ENCODE measurements at regions not wholly inside any gene's neighbourhood (a gene's known extent, or its start where the extent isn't known, plus 50 kb on each side); places are given as distances from the start of the nearest gene placed in this dataset.

DNA sequence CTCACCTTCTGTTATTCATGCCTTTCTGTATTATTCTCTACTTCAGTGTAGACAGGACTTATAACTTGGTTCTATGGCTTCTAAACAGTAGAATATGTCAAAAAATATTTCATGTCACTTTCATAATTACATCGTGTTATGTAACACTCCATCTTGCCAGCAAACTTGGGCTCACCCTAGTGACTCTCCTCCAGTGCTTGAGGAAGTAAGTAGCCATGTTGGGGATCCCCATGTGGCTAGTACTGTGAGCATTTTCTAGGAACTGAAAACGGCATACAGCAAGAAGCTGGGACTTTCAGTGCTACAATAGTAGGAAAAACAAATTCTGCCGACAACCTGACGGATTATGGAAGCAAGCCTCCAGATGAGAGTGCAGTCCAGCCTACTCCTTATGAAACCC, 495.6 kb downstream of the SLITRK6 start:
- TF ChIP-seq, protein P1, sequence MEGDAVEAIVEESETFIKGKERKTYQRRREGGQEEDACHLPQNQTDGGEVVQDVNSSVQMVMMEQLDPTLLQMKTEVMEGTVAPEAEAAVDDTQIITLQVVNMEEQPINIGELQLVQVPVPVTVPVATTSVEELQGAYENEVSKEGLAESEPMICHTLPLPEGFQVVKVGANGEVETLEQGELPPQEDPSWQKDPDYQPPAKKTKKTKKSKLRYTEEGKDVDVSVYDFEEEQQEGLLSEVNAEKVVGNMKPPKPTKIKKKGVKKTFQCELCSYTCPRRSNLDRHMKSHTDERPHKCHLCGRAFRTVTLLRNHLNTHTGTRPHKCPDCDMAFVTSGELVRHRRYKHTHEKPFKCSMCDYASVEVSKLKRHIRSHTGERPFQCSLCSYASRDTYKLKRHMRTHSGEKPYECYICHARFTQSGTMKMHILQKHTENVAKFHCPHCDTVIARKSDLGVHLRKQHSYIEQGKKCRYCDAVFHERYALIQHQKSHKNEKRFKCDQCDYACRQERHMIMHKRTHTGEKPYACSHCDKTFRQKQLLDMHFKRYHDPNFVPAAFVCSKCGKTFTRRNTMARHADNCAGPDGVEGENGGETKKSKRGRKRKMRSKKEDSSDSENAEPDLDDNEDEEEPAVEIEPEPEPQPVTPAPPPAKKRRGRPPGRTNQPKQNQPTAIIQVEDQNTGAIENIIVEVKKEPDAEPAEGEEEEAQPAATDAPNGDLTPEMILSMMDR (IDR thresholded peaks at IDR 0.05) = no peak
- TF ChIP-seq POLR2A (IDR thresholded peaks at IDR 0.05) (no peak), EP300 (IDR thresholded peaks at IDR 0.05) (no peak)

Data from tibial nerve (tissue), 4 donors.